ENCODE measurements at regions not wholly inside any gene's neighbourhood (a gene's known extent, or its start where the extent isn't known, plus 50 kb on each side); places are given as distances from the start of the nearest gene placed in this dataset.
"Not testable (repeated sequence)": the region's sequence is repeated elsewhere in the genome, so short reads cannot be mapped to it uniquely, and the experiment has no call there.

GRCh38 chr2:76154981-76155380 lies 444.3 kb upstream of the GCFC2 start (continued):
- TF ChIP-seq CREB5 (CRISPR knock-in tag; IDR thresholded peaks at IDR 0.05; ENCODE audit: low read depth), result no peak
- no peak for TF ChIP-seq ISL1 (CRISPR knock-in tag; IDR thresholded peaks at IDR 0.05)
- no peak for TF ChIP-seq PATZ1 (CRISPR knock-in tag; IDR thresholded peaks at IDR 0.05; ENCODE audit: borderline replicate concordance)
- TF ChIP-seq, protein P1, sequence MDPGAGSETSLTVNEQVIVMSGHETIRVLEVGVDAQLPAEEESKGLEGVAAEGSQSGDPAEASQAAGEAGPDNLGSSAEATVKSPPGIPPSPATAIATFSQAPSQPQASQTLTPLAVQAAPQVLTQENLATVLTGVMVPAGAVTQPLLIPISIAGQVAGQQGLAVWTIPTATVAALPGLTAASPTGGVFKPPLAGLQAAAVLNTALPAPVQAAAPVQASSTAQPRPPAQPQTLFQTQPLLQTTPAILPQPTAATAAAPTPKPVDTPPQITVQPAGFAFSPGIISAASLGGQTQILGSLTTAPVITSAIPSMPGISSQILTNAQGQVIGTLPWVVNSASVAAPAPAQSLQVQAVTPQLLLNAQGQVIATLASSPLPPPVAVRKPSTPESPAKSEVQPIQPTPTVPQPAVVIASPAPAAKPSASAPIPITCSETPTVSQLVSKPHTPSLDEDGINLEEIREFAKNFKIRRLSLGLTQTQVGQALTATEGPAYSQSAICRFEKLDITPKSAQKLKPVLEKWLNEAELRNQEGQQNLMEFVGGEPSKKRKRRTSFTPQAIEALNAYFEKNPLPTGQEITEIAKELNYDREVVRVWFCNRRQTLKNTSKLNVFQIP (CRISPR knock-in tag; IDR thresholded peaks at IDR 0.05; ENCODE audit: borderline replicate concordance, low read depth), result no peak
- TF ChIP-seq OSR1 (CRISPR knock-in tag; IDR thresholded peaks at IDR 0.05), result no peak
- no peak for TF ChIP-seq TOX (CRISPR knock-in tag; IDR thresholded peaks at IDR 0.05; ENCODE audit: borderline replicate concordance)
- TF ChIP-seq PPARA (CRISPR knock-in tag; IDR thresholded peaks at IDR 0.05; ENCODE audit: borderline replicate concordance), result no peak
- TF ChIP-seq ZFP30 (CRISPR knock-in tag; IDR thresholded peaks at IDR 0.05), result no peak
- TF ChIP-seq ZNF8 (CRISPR knock-in tag; IDR thresholded peaks at IDR 0.05), result no peak
- TF ChIP-seq RARB (CRISPR knock-in tag; IDR thresholded peaks at IDR 0.05), result no peak

DNA sequence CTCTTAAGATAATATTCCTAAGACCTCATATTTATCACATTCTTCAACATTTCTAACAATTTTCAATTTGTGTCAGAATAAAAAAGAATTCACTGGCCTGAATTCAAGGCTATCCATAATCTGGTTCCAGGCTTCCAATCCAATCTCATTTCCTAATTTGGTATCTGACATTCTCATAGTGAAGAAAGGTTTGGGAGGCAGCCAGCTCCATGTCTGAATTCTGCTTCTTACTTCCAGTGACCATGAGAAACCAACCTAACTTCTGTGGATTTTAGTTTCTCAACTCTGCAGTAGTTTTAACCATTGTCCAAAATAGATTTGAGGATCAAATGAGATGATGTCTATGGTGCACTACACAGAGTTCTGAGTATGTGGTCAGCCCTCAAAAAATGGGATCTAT lies 439.1 kb upstream of the GCFC2 start:
- ATAC-seq, result no peak
- TF ChIP-seq GLIS3 (CRISPR knock-in tag; IDR thresholded peaks at IDR 0.05), result no peak
- no peak for TF ChIP-seq SNAI2 (CRISPR knock-in tag; IDR thresholded peaks at IDR 0.05)
- TF ChIP-seq PPARA (CRISPR knock-in tag; IDR thresholded peaks at IDR 0.05; ENCODE audit: borderline replicate concordance), result no peak
- no peak for TF ChIP-seq ZNF565 (CRISPR knock-in tag; conservative IDR thresholded peaks at IDR 0.05; ENCODE audit: low read depth)
- no peak for TF ChIP-seq ZC3H10 (CRISPR knock-in tag; IDR thresholded peaks at IDR 0.05)
- no peak for TF ChIP-seq ZNF8 (CRISPR knock-in tag; IDR thresholded peaks at IDR 0.05)
- TF ChIP-seq TCF4 (CRISPR knock-in tag; IDR thresholded peaks at IDR 0.05; ENCODE audit: borderline replicate concordance), result no peak
- TF ChIP-seq BACH2 (CRISPR knock-in tag; IDR thresholded peaks at IDR 0.05; ENCODE audit: borderline replicate concordance), result no peak
- TF ChIP-seq, protein P2, sequence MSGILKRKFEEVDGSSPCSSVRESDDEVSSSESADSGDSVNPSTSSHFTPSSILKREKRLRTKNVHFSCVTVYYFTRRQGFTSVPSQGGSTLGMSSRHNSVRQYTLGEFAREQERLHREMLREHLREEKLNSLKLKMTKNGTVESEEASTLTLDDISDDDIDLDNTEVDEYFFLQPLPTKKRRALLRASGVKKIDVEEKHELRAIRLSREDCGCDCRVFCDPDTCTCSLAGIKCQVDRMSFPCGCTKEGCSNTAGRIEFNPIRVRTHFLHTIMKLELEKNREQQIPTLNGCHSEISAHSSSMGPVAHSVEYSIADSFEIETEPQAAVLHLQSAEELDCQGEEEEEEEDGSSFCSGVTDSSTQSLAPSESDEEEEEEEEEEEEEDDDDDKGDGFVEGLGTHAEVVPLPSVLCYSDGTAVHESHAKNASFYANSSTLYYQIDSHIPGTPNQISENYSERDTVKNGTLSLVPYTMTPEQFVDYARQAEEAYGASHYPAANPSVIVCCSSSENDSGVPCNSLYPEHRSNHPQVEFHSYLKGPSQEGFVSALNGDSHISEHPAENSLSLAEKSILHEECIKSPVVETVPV (CRISPR knock-in tag; IDR thresholded peaks at IDR 0.05), result no peak
- no peak for TF ChIP-seq ESRRG (CRISPR knock-in tag; IDR thresholded peaks at IDR 0.05)
- TF ChIP-seq TOX (CRISPR knock-in tag; IDR thresholded peaks at IDR 0.05; ENCODE audit: borderline replicate concordance), result no peak

GRCh38 chr2:76139303-76139702 lies 428.6 kb upstream of the GCFC2 start:
- ATAC-seq, result not testable (repeated sequence)

- ATAC-seq, result no peak
- TF ChIP-seq ISL1 (CRISPR knock-in tag; IDR thresholded peaks at IDR 0.05) (no peak), ZFP3 (CRISPR knock-in tag; IDR thresholded peaks at IDR 0.05) (no peak), CREB5 (CRISPR knock-in tag; IDR thresholded peaks at IDR 0.05; ENCODE audit: low read depth) (no peak)
- TF ChIP-seq, protein P1 (CRISPR knock-in tag; IDR thresholded peaks at IDR 0.05; ENCODE audit: borderline replicate concordance, low read depth), result no peak
These were observed 417.9 kb upstream of the GCFC2 start for GRCh38 chr2:76128622-76129021.

Measured in SK-N-SH treated with all-trans-retinoic acid at 6 μM for 48 hours (cell line).